Stimulated activated effector memory CD8-positive, alpha-beta T cell treated with anti-CD3 and anti-CD28 coated beads, Interleukin-12 subunit alpha, Interleukin-12 subunit beta, amount 100 ng/mL, for 72 hours (primary cell): ENCODE measurements at regions not wholly inside any gene's neighbourhood (a gene's known extent, or its start where the extent isn't known, plus 50 kb on each side); places are given as distances from the start of the nearest gene placed in this dataset.
"Not testable (repeated sequence)": the region's sequence is repeated elsewhere in the genome, so short reads cannot be mapped to it uniquely, and the experiment has no call there.

ENCODE experiments used
- ATAC-seq: fragments of 150-1000 bp; cut with Tn5 transposase; 2 replicates; pipeline ENCODE4 v1.10.0; 2021
- DNase-seq, 2 donors: peaks; one replicate each; pipeline ENCODE4 v3.0.0; 2021 to 2022; ENCODE audit warnings: low spot score in 2 of 2
- H3K27ac Mint-ChIP-seq: one replicate; pipeline ENCODE4 v1.8.0; 2022; ENCODE audit warnings: mild to moderate bottlenecking, mixed read lengths
- H3K36me3 Mint-ChIP-seq: one replicate; pipeline ENCODE4 v1.8.0; 2022; ENCODE audit warnings: mild to moderate bottlenecking, mixed read lengths
- H3K4me1 Mint-ChIP-seq: one replicate; pipeline ENCODE4 v1.8.0; 2022; ENCODE audit warnings: mixed read lengths
- H3K4me3 Mint-ChIP-seq: one replicate; pipeline ENCODE4 v1.8.0; 2022; ENCODE audit warnings: mild to moderate bottlenecking, mixed read lengths
- H3K9me3 Mint-ChIP-seq: one replicate; pipeline ENCODE4 v1.8.0; 2022; ENCODE audit warnings: mixed read lengths

- Mint-ChIP-seq H3K4me1 (no peaks in the 10 kb centered on the region), H3K36me3 (no peaks in the 10 kb centered on the region), H3K4me3 (no peak overlapping the region), H3K9me3 (no peaks in the 10 kb centered on the region), H3K27ac (no peak overlapping the region)
- DNase-seq, result no peak
- no peak for ATAC-seq
Measured at GRCh38 chr21:16216288-16216962, 486.6 kb downstream of the USP25 start.

GRCh38 chr21:16218682-16219343 lies 489.0 kb downstream of the USP25 start:
- DNase-seq (no peak), ATAC-seq (no peak)
- Mint-ChIP-seq H3K27ac (no peak overlapping the region), H3K36me3 (no peaks in the 10 kb centered on the region), H3K9me3 (no peaks in the 10 kb centered on the region), H3K4me1 (no peaks in the 10 kb centered on the region), H3K4me3 (no peak overlapping the region)

- not testable (repeated sequence) for DNase-seq, H3K4me1 Mint-ChIP-seq, H3K9me3 Mint-ChIP-seq, H3K4me3 Mint-ChIP-seq, H3K36me3 Mint-ChIP-seq, ATAC-seq, H3K27ac Mint-ChIP-seq
Measured at GRCh38 chr21:16224756-16225155, 495.0 kb downstream of the USP25 start.

GRCh38 chr21:16239659-16240265 lies 510.0 kb downstream of the USP25 start:
- Mint-ChIP-seq H3K4me1 (no peaks in the 10 kb centered on the region), H3K9me3 (peaks cover 3% of the 10 kb centered on the region), H3K4me3 (no peak overlapping the region), H3K27ac (no peak overlapping the region), H3K36me3 (no peaks in the 10 kb centered on the region)
- DNase-seq (no peak), ATAC-seq (no peak)

GRCh38 chr21:16241016-16241415 lies 511.2 kb downstream of the USP25 start:
- H3K4me1 Mint-ChIP-seq, result no peaks in the 10 kb centered on the region
- no peak overlapping the region for H3K4me3 Mint-ChIP-seq
- ATAC-seq (no peak), DNase-seq (no peak)
- no peaks in the 10 kb centered on the region for H3K36me3 Mint-ChIP-seq
- H3K9me3 Mint-ChIP-seq, result no peaks in the 10 kb centered on the region
- H3K27ac Mint-ChIP-seq, result no peak overlapping the region

DNA sequence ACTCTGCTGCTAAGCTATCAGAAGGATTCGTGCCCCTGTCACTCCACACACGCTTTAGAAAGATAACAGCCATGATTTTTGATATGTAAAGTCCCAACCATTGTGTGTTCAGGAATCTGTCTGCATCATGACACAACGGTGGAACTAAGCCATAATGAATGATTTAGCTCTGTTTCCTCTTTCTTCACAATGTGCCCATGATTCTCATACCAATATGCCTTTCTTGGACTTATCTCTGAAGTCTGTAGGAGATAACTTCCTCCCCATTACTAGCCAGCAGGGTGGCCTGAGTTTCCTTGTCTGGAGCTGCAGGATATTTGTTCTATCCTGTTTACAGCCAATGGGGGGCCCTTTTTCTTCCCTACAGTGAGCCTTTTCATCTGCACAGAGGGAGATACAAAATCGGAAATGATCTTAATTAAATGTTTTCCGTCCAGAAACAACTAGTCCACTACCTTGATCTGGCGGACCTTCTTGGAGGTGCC lies 511.7 kb downstream of the USP25 start:
- no peak overlapping the region for H3K27ac Mint-ChIP-seq
- H3K4me1 Mint-ChIP-seq, result no peaks in the 10 kb centered on the region
- H3K4me3 Mint-ChIP-seq, result no peak overlapping the region
- no peaks in the 10 kb centered on the region for H3K9me3 Mint-ChIP-seq
- ATAC-seq (no peak), DNase-seq (no peak)
- no peaks in the 10 kb centered on the region for H3K36me3 Mint-ChIP-seq

- DNase-seq (no peak), ATAC-seq (no peak)
- H3K4me1 Mint-ChIP-seq, result no peaks in the 10 kb centered on the region
- H3K27ac Mint-ChIP-seq, result no peak overlapping the region
- H3K36me3 Mint-ChIP-seq, result no peaks in the 10 kb centered on the region
- no peaks in the 10 kb centered on the region for H3K9me3 Mint-ChIP-seq
- no peak overlapping the region for H3K4me3 Mint-ChIP-seq
Measured at GRCh38 chr21:16243396-16243795, 513.6 kb downstream of the USP25 start.

DNA sequence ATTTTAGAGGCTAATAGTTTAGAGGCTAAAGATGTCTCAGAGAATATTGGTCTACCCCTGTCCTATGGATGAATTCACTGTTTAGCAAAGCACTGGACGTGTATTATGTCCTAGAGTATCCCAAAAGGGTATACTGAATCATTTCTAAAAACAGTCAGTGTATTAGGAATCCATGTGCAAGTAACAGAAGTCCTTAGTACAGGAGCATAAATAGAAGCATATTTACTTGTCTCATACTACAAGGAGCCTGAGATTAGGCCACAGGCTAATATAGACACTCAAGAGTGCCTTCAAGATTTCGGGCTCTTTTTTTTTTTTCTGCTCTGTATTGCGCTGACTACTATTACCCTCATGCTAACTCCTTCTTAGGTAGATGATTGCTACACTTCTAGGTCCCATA lies 518.9 kb downstream of the USP25 start:
- DNase-seq, result no peak

GRCh38 chr21:16250273-16250672 lies 520.5 kb downstream of the USP25 start:
- H3K4me1 Mint-ChIP-seq, result no peaks in the 10 kb centered on the region

More for the DNA sequence above, 518.9 kb downstream of the USP25 start:
- Mint-ChIP-seq H3K4me1 (no peaks in the 10 kb centered on the region), H3K36me3 (no peaks in the 10 kb centered on the region), H3K9me3 (no peaks in the 10 kb centered on the region), H3K27ac (no peak overlapping the region), H3K4me3 (no peak overlapping the region)
- no peak for ATAC-seq

DNA sequence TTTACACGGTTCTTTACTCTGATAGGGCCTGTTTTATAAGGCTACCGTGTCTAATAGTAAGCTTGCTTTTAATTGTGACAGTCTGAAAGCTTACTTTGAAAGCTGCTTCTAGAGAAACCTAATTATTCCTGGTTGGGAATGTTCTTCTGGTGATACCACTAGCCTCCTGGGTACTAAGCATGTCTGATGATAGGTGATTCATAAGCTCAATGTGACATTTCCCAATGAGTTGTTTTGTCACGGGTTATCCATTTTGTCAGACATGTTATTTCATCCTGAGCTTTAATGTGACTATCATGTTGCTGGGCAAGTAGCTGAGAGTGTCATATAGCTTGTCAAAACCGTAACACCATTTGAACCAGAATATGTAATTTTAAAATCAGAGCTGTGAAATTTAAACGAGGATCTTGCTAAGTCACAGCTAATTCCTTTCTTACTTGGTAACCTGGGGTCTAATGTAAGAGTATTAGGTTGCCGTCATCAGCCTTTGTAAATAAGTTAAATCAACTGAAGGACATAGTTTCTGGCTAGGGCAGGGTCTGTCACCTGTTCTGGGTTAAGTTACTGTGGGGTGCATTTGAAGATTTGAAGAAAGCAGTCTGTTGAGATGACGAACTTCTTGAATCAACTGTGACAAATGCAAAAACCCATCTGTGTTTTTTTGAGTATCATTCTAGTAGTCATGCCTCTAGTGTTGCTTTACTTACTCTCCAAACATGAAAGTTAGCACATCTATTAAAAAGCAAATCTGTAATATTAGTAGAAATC lies 529.2 kb downstream of the USP25 start:
- Mint-ChIP-seq H3K4me3 (no peak overlapping the region), H3K36me3 (no peaks in the 10 kb centered on the region), H3K9me3 (no peaks in the 10 kb centered on the region), H3K27ac (no peak overlapping the region), H3K4me1 (no peaks in the 10 kb centered on the region)
- DNase-seq, result no peak
- no peak for ATAC-seq

More at GRCh38 chr21:16250273-16250672, 520.5 kb downstream of the USP25 start:
- Mint-ChIP-seq H3K36me3 (no peaks in the 10 kb centered on the region), H3K27ac (no peak overlapping the region), H3K9me3 (no peaks in the 10 kb centered on the region), H3K4me3 (no peak overlapping the region)
- ATAC-seq (no peak), DNase-seq (no peak)

DNA sequence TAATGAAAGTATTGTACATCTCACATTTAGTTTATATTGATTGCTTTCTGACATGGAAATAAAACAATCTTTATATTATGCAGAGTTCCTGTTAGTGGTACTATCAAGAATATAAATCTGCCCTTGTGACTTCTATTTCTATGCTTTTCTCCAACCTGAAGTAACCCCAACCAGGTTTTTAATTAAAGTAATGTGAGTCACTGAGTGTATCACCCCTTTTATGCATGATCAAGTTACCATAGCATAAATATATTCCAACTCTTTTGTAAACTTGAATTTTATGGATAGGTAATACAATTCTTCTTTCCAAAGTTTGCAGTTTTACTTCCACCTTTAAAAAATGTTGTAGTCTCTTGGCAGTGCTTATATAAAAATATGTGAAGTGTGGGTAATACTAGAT lies 532.3 kb downstream of the USP25 start:
- Mint-ChIP-seq H3K9me3 (no peaks in the 10 kb centered on the region), H3K27ac (no peak overlapping the region), H3K4me1 (no peaks in the 10 kb centered on the region), H3K4me3 (no peak overlapping the region), H3K36me3 (no peaks in the 10 kb centered on the region)
- ATAC-seq (no peak), DNase-seq (no peak)

- Mint-ChIP-seq H3K27ac (no peak overlapping the region), H3K9me3 (no peaks in the 10 kb centered on the region), H3K36me3 (no peaks in the 10 kb centered on the region), H3K4me3 (no peak overlapping the region), H3K4me1 (no peaks in the 10 kb centered on the region)
- DNase-seq (no peak), ATAC-seq (no peak)
Measured at GRCh38 chr21:16264319-16264718, 534.5 kb downstream of the USP25 start.

GRCh38 chr21:16269476-16269875 lies 539.7 kb downstream of the USP25 start:
- Mint-ChIP-seq H3K36me3 (no peaks in the 10 kb centered on the region), H3K9me3 (no peaks in the 10 kb centered on the region), H3K4me1 (no peaks in the 10 kb centered on the region), H3K4me3 (no peak overlapping the region), H3K27ac (no peak overlapping the region)
- no peak for DNase-seq
- ATAC-seq, result no peak

GRCh38 chr21:16279731-16280581 lies 550.2 kb downstream of the USP25 start:
- Mint-ChIP-seq H3K9me3 (no peaks in the 10 kb centered on the region), H3K4me3 (no peak overlapping the region), H3K4me1 (no peaks in the 10 kb centered on the region), H3K27ac (no peak overlapping the region), H3K36me3 (no peaks in the 10 kb centered on the region)
- no peak for DNase-seq
- ATAC-seq, result no peak

- ATAC-seq (no peak), DNase-seq (no peak)
- no peaks in the 10 kb centered on the region for H3K36me3 Mint-ChIP-seq
- no peak overlapping the region for H3K27ac Mint-ChIP-seq
- H3K4me3 Mint-ChIP-seq, result no peak overlapping the region
- H3K4me1 Mint-ChIP-seq, result no peaks in the 10 kb centered on the region
- H3K9me3 Mint-ChIP-seq, result no peaks in the 10 kb centered on the region
Measured at GRCh38 chr21:16280686-16281091, 550.9 kb downstream of the USP25 start.
